ENCODE measurements at regions not wholly inside any gene's neighbourhood (a gene's known extent, or its start where the extent isn't known, plus 50 kb on each side); places are given as distances from the start of the nearest gene placed in this dataset.
"Not testable (repeated sequence)": the region's sequence is repeated elsewhere in the genome, so short reads cannot be mapped to it uniquely, and the experiment has no call there.

- DNase-seq: no peak
Measured at GRCh38 chr13:75175575-75175974, 306.4 kb downstream of the TBC1D4 start.

DNA sequence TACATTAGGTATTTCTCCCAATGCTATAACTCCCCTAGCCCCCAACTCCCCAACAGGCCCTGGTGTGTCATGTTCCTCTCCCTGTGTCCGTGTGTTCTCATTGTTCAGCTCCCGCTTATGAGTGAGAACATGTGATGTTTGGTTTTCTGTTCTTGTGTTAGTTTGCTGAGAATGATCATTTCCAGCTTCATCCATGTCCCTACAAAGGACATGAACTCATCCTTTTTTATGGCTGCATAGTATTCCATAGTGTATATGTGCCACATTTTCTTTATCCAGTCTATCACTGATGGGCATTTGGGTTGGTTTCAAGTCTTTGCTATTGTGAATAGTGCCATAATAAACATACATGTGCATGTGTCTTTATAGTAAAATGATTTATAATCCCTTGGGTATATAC, 306.9 kb downstream of the TBC1D4 start:
- DNase-seq: not testable (repeated sequence)

- DNase-seq: no peak
Measured at GRCh38 chr13:75174481-75174880, 307.5 kb downstream of the TBC1D4 start.

- no peak for DNase-seq
Measured at GRCh38 chr13:75173457-75174356, 308.3 kb downstream of the TBC1D4 start.

DNA sequence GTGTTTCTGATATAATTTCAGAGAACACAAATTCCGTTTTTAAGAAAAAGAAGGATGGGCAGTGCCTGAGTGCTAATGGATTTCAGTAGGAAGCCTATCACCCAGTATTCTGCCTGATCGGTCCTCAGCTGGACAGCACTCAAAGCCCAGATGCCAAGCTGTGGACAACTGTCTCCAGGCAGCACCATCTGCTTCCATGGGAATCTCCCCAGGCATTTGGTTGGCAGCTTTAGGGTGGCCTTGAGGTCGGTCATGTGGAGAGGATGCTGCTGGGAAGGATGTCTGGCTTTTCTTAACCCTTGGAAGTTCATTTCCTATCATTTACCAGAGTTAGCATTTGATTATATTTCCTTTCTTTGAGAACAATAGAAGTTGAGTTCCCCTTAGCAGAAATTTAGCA, 311.7 kb downstream of the TBC1D4 start:
- DNase-seq: no peak

- no peak for DNase-seq
Measured at GRCh38 chr13:75165543-75166230, 316.3 kb downstream of the TBC1D4 start.

DNA sequence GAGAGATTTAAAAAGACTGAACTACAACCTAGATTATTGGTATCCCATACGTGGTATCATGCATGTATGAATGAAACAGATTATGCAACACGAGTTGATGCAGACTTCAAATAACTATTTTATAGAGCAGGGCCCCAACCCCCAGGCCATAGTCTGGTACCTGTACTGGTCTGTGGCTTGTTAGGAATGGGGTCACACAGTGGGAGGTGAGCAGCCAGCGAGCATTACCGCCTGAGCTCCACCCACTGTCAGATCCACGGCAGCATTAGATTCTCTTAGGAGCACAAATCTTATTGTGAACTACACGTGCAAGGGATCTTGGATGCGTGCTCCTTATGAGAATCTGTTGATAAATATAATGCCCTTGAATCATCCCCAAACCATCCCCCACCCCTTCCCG, 320.2 kb downstream of the TBC1D4 start:
- no peak for DNase-seq

DNA sequence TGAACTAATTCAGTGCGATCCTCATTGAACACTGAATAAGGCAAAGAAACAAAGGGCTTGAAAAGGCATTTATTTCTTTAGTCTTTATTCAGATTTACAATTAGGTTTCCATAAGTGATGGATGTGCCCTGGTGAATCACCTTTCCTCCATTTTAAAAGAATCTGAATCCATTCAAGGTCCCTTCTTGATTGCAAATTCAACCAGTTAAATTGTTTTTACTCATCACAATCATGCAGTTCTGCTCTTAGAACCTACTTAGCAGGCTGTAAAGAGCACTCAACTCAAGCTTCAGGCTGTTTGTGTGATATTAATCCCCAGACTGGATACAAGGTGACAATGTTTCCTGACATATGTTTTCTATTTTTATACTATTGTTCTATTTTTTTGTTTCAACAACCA, 321.0 kb downstream of the TBC1D4 start:
- no peak for DNase-seq

- no peak for DNase-seq
Measured at GRCh38 chr13:75154331-75154730, 327.6 kb downstream of the TBC1D4 start.

- DNase-seq: no peak
Measured at GRCh38 chr13:75153834-75154233, 328.1 kb downstream of the TBC1D4 start.

- no peak for DNase-seq
Measured at GRCh38 chr13:75153386-75153785, 328.6 kb downstream of the TBC1D4 start.

DNA sequence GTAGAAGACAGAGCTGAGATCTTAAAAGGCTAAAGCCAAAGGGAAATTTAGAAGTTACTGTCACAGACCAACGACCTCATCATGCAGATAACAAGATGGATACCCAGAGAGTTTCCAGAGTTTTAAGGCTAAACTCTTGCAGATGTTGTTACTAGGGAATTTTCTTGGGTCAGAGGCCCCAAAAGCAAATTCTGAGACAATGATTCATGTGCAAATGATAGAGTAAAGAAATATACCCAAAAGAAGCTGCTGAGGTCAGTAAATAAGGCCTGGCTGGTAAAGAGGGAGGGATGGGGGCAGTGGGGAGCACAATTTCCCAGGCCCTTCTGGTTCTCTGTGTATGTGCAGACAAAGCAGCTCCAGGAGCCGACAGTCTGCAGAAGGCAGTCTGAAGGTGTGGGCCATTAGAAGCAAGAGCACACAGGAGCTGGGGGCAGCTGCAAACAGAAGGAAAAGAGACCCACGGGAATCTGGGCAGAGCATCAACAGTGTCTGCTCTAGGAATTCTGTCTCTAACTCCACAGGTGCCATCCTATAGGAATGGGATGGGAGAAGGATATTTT, 330.8 kb downstream of the TBC1D4 start:
- DNase-seq: no peak

- no peak for DNase-seq
Measured at GRCh38 chr13:75149776-75150175, 332.2 kb downstream of the TBC1D4 start.

DNA sequence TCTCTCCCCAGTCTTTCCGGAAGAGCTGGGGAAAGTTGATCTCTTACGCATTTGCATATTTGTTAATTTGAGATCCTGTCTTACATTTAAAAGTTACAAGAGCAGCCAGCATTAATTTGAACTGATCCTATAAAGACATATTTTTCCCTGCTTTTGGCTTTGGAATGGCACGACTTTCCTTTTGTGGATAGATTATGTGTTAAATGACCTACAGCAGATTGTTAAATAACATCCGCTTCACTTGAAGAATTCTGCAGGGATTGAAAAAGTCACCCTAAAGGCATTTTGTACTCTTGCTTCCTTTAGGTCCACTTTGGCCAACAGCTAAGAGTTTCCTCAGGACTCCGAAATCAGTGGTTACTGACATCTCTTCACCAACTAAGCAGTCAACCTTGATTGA, 334.0 kb downstream of the TBC1D4 start:
- no peak for DNase-seq

DNA sequence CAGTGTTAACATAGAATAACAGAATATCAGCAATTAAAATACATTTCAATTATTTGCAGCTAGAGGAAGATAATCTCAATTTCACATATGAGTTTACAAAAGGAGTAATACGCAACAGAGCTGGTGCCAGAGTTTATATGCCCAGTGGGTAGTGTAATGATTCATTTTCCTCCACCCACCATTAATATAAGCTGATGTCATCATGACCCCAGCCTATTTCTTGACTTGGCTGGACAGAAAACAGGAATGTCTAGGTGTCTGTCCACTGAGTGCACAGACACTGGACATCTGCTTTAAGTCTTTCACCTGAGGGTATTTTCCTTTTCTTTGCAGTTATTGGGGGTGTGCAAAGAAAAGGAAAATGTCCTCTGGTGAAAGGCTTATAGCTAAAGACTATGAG, 335.5 kb downstream of the TBC1D4 start:
- DNase-seq: no peak

- DNase-seq: no peak
Measured at GRCh38 chr13:75145927-75146326, 336.0 kb downstream of the TBC1D4 start.

GRCh38 chr13:75139291-75139690, 342.7 kb downstream of the TBC1D4 start:
- DNase-seq: no peak

DNA sequence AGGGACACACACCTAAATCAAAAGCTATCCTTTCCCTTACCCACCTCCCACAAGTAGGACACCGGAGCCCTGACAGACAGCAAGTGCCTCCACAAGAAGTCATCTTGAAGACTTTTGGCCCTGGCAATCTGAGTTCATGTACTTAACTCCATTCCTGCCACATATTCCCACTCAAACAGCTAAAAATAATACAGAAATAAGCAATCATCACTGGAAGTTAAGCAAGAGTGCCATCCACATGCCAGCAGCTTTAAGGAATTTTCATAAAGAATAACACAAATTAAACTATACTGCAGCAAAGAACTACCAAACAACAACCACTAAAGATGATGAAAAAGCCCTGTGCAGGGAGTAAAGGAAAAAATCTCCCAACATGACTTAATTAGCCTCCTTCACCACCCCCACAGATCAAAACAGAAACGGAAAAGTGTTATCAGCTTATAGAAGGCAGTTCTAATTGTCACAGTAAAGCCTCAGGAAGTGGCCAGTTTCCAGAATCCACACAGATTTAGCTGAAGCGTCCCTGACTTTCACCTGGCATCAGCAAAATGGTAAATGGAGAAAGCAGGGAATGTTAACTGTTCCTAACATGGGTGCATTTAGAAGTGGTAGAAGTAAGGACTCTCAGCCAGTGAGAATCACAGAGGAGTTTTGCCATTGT, 343.9 kb downstream of the TBC1D4 start:
- DNase-seq: no peak

GRCh38 chr13:75136151-75136550, 345.8 kb downstream of the TBC1D4 start:
- no peak for DNase-seq

DNA sequence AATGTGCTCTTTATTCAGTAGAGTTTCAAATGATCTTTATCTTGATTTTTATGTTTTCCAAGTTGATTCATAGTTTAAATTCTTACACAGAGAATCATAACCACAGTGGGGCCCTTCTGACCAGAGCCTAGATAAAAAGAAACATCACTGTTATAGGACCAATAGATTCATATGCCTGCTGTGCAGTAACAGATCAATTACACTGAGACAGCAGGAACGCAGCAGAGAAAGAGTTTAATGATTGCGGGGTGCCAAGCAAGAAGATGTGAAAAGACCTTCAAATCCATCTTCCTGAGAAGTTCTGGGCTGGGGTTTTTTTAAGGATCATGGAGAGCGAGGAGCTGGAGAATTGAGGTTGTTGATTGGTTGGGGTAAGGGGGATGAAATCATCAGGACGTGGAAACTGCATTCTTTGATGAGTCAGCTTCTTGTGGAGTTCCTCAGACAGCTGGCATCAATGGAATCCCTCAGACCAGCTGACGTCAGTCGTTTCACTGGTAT, 346.6 kb downstream of the TBC1D4 start:
- no peak for DNase-seq

GRCh38 chr13:75132701-75133695, 349.0 kb downstream of the TBC1D4 start:
- no peak for DNase-seq

GRCh38 chr13:75129331-75129730, 352.6 kb downstream of the TBC1D4 start:
- no peak for DNase-seq
